NB4 (cell line): ENCODE measurements at regions not wholly inside any gene's neighbourhood (a gene's known extent, or its start where the extent isn't known, plus 50 kb on each side); places are given as distances from the start of the nearest gene placed in this dataset.

Source experiments
- CTCF ChIP-seq: IDR thresholded peaks from one replicate; pipeline ENCODE4 v1.5.1; 2012; ENCODE audit warnings: low read depth, low read length
- MAX ChIP-seq: IDR thresholded peaks from 2 replicates; pipeline ENCODE4 v1.6.1; 2011; ENCODE audit warnings: low read depth, low read length
- MYC ChIP-seq: IDR thresholded peaks from 2 replicates; pipeline ENCODE4 v1.6.1; 2011; ENCODE audit warnings: low read depth, low read length
- POLR2A ChIP-seq: IDR thresholded peaks from 2 replicates; pipeline ENCODE4 v1.6.1; 2011; ENCODE audit warnings: mild to moderate bottlenecking; ENCODE audit not compliant: insufficient read length; ENCODE audit errors: extremely low read depth

- TF ChIP-seq CTCF (no peak), MYC (no peak), POLR2A (no peak), MAX (no peak)
These were observed 349.7 kb upstream of the C1orf87 start for GRCh38 chr1:60423146-60423780.
